Fibroblast of skin of left biceps (primary cell): ENCODE measurements at regions not wholly inside any gene's neighbourhood (a gene's known extent, or its start where the extent isn't known, plus 50 kb on each side); places are given as distances from the start of the nearest gene placed in this dataset.
"Not testable (repeated sequence)": the region's sequence is repeated elsewhere in the genome, so short reads cannot be mapped to it uniquely, and the experiment has no call there.

Experiments used
- DNase-seq, 2 experiments: peaks; one replicate each; pipeline ENCODE4 v3.0.0-alpha.2; 2013; ENCODE audit warnings: low read depth in 2 of 2

- DNase-seq, result not testable (repeated sequence)
Observed at GRCh38 chr1:146510248-146510983, 281.6 kb upstream of the NOTCH2NLA start.

- not testable (repeated sequence) for DNase-seq
Observed at GRCh38 chr1:146504121-146504520, 275.3 kb upstream of the NOTCH2NLA start.

- DNase-seq, result not testable (repeated sequence)
Observed at GRCh38 chr1:146487555-146487954, 258.7 kb upstream of the NOTCH2NLA start.

GRCh38 chr1:146487155-146487554, 258.3 kb upstream of the NOTCH2NLA start:
- DNase-seq, result not testable (repeated sequence)

GRCh38 chr1:146486300-146487014, 257.6 kb upstream of the NOTCH2NLA start:
- peak in 1 of 2 experiments; percentile 0 for DNase-seq

- DNase-seq, result not testable (repeated sequence)
Observed at GRCh38 chr1:146484195-146484594, 255.4 kb upstream of the NOTCH2NLA start.

GRCh38 chr1:146479188-146479587, 250.4 kb upstream of the NOTCH2NLA start:
- DNase-seq, result peak in 1 of 2 experiments; percentile 2

- DNase-seq, result peak in 1 of 2 experiments; percentile 0
Observed at GRCh38 chr1:146478125-146478720, 249.4 kb upstream of the NOTCH2NLA start.

GRCh38 chr1:146475086-146475485, 246.3 kb upstream of the NOTCH2NLA start:
- DNase-seq, result not testable (repeated sequence)

GRCh38 chr1:146474216-146474615, 245.4 kb upstream of the NOTCH2NLA start:
- DNase-seq, result not testable (repeated sequence)

- peak; percentile 1 to 11 for DNase-seq
Observed at GRCh38 chr1:146472192-146472861, 243.5 kb upstream of the NOTCH2NLA start.

GRCh38 chr1:146459939-146460338, 231.1 kb upstream of the NOTCH2NLA start:
- DNase-seq, result not testable (repeated sequence)

- DNase-seq, result not testable (repeated sequence)
Observed at GRCh38 chr1:146459308-146459707, 230.5 kb upstream of the NOTCH2NLA start.

- DNase-seq, result not testable (repeated sequence)
Observed at GRCh38 chr1:146448877-146449246, 220.0 kb upstream of the NOTCH2NLA start.

- not testable (repeated sequence) for DNase-seq
Observed at GRCh38 chr1:146448212-146448876, 219.5 kb upstream of the NOTCH2NLA start.

- not testable (repeated sequence) for DNase-seq
Observed at GRCh38 chr1:146443871-146444222, 215.0 kb upstream of the NOTCH2NLA start.

- DNase-seq, result not testable (repeated sequence)
Observed at GRCh38 chr1:146443088-146443870, 214.5 kb upstream of the NOTCH2NLA start.

GRCh38 chr1:146438543-146438942, 209.7 kb upstream of the NOTCH2NLA start:
- not testable (repeated sequence) for DNase-seq

- not testable (repeated sequence) for DNase-seq
Observed at GRCh38 chr1:146416642-146417041, 187.8 kb upstream of the NOTCH2NLA start.

- not testable (repeated sequence) for DNase-seq
Observed at GRCh38 chr1:146415017-146415416, 186.2 kb upstream of the NOTCH2NLA start.

GRCh38 chr1:146413911-146414310, 185.1 kb upstream of the NOTCH2NLA start:
- not testable (repeated sequence) for DNase-seq
